HG03060 (cell line): ENCODE measurements at regions not wholly inside any gene's neighbourhood (a gene's known extent, or its start where the extent isn't known, plus 50 kb on each side); places are given as distances from the start of the nearest gene placed in this dataset.
"Not testable (repeated sequence)": the region's sequence is repeated elsewhere in the genome, so short reads cannot be mapped to it uniquely, and the experiment has no call there.

ENCODE experiments used
- ATAC-seq: cut with Tn5 transposase; IDR thresholded peaks from one replicate; pipeline ENCODE4 v1.9.1; 2021; ENCODE audit warnings: low read depth, moderate number of reproducible peaks; ENCODE audit not compliant: unreplicated experiment

DNA sequence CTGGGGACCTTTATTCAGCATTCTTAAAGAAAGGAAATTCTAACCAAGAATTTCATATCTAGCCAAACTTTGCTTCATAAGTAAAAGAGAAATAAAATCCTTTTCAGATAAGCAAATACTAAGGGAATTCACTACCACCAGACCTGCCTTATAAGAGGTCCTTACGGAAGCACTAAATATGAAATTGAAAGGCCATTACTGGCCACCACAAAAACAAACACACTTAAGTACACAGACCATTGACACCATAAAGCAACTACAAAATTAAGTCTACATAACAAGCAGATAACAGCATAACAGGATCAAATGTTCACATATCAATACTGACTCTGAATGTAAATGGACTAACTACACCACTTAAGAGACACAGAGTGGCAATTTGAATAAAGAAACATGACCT is 361.4 kb upstream of the POU5F2 start:
- no peak for ATAC-seq

DNA sequence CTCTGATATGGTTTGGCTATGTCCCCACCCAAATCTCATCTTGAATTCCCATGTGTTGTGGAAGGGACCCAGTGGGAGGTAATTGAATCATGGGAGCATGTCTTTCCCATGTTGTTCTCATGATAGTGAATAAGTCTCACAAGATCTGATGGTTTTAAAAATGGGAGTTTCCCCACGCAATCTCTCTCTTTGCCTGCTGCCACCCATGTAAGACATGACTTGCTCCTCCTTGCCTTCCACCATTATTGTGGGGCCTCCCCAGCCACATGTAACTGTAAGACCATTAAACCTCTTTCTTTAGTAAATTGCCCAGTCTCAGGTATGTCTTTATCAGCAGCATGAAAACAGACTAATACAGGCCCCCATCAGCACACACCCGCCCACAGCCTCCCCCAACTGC is 356.0 kb upstream of the POU5F2 start:
- not testable (repeated sequence) for ATAC-seq

DNA sequence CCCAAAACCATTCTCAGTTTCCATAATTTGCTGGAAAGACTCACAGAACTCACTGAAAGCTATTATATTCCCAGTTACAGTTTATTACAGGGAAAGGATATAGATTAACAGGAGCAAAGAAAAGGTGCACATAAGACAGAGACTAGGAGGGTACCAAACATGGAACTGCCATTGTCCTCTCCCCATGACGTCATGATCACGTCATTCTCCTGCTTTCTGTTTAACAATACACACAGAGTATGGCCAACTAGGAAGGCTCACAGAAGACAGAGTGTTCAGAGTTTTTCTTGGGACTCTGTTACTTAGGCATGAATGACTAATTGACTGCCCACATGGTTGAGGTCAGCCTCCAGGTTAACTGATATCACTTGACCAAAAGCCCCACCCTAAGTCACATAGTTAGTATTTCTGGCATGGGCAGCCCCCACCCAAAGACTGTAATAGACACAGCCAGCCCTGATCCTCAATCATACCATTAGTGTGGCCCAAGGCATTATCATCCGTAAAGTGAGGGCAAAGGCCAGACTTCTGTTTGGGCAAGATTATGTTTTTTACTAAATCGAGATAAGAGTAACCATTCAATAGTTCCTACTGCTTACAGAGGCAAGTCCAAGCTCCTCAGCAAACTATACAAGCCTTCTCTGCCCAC is 353.5 kb upstream of the POU5F2 start:
- ATAC-seq, result no peak

DNA sequence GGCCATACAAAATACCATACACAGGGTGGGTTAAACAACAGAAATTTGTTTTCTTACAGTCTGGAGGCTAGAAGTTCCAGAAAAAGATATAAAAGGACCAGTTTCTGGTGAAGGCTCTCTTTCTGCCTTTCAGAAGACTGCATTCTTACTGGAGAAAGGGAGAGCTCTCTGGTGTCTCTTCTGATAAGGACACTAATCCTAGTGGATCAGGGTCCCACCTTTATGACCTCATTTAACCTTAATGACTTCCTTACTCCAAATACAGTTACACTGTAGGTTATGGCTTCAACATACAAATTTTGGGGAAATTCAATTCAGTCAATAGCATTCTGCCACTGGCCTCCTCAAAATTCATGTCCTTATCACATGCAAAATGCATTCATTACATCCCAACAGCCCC is 351.9 kb upstream of the POU5F2 start:
- no peak for ATAC-seq

DNA sequence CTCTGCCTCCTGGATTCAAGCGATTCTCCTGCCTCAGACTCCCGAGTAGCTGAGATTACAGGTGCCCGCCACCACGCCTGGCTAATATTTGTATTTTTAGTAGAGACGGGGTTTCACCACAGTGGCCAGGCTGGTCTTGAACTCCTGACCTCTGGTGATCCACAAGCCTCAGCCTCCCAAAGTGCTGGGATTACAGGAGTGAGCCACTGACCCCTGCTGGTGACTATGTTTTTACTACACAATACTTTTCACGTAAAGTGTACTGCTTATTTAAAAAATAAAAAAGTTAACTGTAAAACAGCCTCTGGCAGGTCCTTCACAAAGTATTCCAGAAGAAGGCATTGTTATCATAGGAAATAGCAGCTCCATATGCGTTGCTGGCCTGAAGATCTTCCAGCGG is 345.2 kb upstream of the POU5F2 start:
- not testable (repeated sequence) for ATAC-seq

DNA sequence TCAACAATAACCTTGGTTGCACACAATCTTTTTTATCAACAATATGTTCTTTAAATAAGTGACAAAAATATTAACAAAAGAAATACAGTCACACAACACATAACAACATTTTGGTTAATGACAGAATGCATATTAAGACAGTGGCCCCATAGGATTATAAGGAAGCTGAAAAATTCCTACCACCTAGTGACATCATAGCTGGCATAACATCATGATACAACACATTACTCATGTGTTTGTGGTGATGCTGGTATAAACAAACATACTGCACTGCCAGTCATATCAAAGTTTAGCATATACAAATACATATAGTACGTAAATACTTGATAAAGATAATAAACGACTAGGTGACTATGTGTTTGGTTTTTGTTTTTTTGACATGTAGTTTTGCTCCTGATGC is 344.8 kb upstream of the POU5F2 start:
- no peak for ATAC-seq

DNA sequence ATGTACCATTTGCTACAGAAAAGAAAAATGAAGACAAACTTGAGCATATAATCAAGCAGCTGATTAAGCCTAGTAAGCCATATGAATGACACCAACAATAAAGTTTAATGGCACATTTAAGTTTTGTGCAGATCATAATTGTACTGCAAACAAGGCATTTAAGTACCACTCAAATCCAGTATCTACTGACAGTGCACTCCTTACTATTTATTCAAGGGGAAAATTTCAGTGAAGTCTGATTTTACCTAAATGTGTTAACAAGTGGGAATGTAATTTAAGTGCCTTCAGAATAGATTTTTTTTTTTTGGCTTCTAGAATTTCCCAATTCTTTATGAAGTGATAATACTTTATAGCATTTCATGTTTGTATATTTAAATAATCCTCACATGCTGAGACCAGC is 341.0 kb upstream of the POU5F2 start:
- no peak for ATAC-seq

DNA sequence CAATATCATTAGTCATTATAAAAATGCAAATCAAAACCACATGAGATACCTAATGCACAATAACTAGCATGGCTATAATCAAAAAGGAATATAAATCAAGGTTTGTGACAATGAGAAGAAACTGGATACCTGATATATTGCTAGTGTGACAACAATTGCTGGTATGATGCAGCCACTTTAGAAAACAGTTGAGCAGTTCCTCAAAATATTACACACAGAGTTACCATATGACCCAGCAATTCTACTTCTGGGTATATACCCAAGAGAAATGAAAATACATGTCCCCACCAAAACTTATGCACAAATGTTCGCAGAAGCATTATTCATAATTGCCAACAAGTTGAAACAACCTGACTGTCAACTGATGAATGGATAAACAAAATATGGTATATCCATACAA is 339.7 kb upstream of the POU5F2 start:
- no peak for ATAC-seq

DNA sequence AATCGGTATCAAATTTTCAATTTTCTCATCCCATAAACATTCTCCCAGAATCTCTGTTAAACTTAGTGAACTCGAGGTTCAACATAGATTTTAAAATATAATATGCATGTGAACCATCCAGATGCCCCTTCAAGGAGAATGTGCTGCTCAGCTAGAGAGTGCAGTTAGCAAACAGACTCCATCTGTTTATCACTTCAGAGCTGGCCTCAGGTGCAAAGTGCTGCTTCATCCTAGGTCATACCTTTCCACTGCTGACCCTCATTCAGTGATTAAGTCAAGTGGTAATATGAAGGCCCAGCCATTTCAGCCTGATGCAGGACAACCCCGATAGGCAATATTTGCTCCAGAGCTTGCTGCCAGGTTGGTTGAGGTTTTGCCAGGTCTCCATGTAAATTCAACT is 339.0 kb upstream of the POU5F2 start:
- no peak for ATAC-seq

DNA sequence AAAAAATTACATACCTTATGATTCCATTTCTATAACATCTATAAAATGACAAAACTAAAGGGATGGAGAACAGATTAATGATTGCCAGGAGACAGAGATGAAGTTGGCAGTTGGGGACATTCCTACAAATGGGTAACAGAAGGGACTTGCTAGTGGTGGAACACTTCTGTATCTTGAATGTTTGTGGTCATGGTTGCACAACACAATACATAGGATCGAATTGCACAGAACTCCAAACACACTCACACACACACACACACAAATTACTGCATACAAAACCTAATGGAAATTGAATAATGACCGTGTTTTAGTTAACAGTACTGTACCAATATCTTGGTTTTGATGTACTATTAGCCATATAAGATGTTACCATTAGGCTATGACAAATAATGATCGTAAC is 330.7 kb upstream of the POU5F2 start:
- no peak for ATAC-seq

DNA sequence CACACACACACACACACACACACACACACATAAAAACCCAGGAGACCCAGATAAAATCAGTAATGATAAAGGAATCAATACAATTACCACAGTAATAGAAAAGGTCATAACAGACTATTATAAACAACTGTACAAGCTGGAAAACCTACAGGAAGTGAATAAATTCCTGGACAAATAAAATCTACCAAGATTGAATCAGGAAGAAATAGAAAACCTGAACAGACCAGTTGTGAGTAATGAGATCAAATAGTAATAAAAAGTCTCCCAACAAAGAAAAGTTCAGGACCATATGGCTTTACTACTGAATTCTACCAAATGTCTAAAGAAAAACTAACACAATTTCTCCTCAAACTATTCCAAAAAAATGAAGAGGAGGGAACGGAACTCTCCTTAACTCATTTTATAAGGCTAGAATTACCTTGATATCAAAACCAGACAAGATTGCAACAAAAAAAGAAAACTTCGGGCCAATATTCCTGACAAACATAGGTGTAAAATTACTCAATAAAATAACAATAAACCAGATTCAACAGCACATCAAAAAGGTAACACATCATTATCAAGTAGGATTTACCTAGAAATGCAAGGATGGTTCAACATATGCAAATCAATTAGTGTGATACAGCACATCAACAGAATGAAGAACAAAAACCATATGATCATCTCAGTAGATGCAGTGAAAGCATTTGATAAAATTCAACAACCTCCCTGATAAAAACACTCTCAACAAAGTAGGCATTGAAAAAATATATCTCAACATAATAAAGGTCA is 325.2 kb upstream of the POU5F2 start:
- no peak for ATAC-seq

DNA sequence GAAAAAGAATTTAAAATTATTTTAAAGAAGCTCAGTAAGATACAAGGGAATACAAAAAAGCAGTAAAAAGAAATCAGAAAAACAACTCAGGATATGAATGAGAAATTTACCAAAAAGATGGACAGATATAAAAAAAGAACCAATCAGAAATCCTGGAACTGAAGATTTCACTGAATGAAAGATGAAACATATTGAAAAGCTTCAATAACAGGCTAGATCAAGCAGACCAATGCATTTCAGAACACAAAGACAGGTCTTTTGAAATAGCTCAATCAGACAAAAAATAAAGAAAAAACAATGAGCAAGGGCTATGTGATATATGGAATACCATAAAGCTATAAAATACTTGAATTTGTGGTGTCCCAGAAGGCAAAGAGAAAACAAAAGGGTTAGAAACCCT is 322.6 kb upstream of the POU5F2 start:
- no peak for ATAC-seq

DNA sequence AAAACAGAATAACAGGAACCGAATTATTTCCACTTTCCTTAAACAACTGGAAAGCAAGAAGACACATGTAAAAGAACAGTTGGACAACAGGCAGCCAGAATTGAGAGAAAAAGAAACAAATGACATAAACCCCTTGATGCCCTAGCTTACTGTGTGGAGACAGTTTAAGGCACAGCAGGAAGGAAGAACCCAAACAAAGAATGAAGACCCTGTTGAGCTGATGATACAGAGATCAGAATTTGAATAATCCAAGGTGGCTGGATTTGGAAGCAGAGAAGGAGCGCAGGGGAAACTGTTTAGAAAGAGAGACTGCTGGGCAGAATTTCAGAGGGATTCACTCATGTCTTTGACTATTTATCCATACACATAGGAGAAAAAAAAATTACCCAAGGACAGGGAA is 316.3 kb upstream of the POU5F2 start:
- ATAC-seq, result no peak

DNA sequence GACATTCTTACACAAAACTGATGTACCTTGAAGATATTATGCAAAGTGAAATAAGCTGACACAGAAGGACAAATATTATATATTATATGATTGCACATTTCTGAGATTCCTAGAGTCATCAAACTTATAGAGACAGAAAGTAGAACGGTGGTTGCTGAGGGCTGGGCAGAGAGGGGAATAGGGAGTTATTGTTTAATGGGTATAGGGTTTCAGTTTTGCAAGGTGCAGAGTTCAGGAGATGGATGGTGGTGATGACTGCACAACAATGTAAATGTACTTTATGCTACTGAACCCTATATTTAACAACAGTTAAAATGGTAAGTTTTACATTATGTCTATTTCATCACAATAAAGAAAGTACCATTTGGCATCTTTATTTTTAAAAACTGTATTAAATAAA is 315.8 kb upstream of the POU5F2 start:
- ATAC-seq, result no peak

DNA sequence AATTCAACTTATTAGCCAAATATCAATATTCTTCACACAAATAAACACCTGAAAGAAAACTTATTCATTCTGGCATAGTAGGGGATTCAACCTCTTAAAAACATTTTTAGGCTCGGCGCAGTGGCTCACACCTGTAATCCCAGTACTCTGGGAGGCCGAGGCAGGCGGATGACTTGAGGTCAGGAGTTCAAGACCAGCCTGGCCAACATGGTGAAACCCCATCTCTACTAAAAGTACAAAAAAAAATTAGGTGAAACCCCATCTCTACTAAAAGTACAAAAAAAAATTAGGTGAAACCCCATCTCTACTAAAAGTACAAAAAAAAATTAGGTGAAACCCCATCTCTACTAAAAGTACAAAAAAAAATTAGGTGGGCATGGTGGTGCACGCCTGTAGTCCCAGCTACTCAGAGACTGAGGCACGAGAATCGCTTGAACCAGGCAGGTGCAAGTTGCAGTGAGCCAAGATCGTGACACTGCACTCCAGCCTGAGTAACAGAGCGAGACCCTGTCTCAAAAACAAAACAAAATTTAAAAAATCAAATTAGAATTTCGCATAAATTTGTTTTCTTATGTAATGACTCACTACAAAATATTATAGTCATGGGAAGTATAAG is 308.0 kb upstream of the POU5F2 start:
- ATAC-seq, result not testable (repeated sequence)

DNA sequence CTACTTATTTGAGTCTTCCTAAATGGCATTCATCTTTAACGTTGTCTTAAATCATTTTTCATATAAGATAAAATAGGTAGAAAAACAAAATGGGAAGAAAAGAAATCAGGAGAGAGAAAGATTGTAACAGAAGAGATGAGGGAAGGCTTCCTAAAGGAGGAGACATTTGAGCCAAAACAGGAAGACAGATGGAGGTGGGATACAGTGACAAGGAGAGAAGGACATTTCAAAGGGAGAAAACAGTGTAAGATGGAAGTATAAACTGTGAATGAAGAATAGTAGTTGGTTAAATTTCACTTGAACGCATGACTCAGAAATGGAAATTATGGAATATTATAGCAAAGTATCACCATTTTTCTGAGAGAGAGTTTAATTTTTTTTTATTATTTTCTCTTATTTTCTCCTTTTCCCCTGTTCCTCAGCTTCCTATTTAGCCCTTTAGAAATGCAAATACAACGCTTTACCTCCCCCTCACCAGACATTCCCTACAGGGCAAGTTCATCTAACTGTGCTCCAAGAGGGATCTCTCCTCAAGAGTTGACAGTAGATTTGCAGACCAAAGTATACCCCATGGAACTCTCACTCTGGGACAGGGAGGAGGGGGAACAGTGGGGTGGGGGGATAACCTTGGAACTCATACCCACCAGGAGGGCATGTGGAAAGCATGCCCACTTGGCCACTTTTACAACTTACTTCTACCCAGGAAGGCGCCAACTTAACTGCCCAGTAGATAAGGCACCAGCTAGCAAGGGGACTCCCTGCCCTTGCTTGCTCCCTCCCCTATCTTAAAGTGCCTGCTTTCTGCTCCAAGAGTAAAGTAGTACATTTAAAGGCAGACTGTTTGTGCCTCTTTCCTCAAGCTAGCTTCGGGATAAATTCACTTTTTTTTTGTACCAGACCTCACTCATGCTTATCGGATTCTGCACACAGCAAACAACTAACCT is 304.7 kb upstream of the POU5F2 start:
- ATAC-seq, result no peak

DNA sequence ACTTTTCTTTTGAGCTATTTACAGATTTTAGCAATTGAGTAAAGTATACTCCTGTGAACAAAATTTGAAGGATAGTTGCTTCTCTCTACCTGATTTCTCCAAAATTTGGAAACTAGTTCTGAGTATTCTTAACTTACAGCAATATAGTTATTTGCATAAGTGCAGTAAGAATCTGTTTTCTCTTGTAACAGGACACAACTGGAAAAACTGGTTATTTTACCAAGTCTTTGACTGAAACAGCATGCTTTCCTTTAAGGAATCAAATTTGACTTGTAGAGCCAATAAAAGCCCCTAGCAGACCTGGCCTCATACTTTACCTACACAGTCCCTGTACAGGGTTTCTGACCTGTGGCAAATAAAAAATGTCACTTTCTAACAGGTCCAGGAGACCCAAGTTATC is 301.9 kb upstream of the POU5F2 start:
- no peak for ATAC-seq

DNA sequence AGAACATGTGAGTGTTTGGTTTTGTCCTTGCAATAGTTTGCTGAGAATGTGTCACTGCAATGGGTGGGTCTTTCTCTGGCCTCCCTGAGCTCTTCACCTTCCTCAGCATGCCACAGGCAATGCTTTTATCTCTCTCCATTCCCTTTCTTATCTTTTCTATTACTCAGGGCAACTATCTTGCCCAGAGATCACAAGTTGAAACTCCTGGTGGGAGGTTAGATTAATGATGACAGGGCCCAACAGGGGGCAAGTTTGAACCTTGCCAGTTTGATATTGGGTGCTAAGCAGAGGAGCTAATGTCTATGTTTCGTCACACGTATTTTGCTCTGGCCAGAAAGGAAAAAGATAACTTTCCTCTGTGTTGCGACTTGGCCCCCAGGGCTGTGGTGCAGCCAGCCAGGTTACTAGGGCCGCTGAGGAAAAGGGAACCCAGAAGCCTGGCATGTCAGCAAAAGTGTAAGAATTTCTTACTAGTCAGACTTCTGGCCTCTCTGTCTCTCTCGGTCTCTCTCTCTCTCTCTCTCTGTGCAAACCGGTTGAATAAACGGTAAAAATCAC is 299.3 kb upstream of the POU5F2 start:
- ATAC-seq, result no peak

DNA sequence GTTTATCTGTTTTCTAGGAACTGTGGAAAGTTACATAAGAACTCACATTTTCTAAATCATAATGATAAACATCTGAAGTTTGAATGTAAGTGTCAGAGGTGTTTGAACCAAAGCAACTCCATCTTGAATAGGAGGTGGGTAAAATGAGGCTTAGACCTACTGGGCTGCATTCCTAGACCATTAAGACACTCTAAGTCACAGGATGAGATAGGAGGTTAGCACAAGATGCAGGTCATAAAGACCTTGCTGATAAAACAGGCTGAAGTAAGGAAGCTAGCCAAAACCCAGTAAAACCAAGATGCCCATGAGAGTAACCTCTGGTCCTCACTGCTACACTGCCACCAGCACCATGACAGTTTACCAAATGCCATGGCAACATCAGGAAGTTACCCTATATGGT is 297.7 kb upstream of the POU5F2 start:
- ATAC-seq, result no peak

DNA sequence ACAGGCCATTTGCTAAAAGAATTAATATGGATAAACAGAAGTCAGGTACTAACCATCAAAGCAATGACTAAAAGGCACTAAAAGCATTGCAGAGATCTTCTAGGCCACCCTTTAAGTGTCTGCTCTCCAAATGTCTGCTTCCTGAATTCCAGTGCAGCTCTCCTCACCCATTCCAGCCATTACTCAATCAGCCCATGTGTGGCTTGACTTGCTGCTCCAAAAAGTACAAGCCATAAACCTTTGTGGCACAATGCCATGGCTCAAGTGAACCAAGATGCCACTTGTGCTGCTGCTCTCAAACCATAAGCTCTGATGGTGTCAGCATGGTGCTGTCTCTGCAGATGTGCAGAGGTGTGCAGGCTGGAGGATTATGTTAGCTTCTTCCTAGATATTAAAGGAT is 290.2 kb upstream of the POU5F2 start:
- no peak for ATAC-seq

DNA sequence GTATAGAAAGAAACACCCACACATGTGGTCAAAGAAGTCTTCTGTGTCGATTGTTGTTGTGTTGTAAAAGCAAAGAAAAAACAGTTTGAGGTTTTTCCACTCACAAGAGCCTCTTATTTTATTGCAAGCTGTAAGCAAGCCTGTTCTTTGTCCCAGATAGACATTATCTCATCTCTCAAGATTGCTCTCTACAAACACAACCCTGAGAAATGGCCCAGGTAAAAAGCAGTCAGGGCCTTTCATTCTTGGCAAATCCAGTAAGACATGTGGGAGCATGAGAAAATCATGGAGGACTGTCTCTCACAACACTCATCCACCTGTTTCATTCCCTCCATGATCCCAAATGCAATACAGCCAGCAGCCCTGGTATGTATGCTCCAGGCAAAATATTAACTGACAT is 286.6 kb upstream of the POU5F2 start:
- no peak for ATAC-seq
